ENCODE measurements at regions not wholly inside any gene's neighbourhood (a gene's known extent, or its start where the extent isn't known, plus 50 kb on each side); places are given as distances from the start of the nearest gene placed in this dataset.

DNA sequence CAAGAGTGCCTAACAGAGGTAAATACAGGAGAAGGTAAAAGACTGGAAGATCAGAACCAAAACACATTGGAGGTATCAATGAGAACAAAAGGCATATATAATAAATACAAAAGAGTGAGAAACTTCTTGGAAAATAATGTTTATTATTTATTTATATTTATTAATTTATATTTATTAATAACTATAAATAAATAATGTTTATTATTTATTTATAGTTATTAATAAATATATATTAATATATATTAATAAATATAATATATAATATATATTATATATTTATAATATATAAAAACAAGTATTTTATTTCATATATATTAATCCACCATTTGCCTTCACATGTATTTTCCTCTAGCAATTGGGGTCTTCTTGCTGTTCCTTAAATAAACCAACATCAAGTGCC lies 391.9 kb downstream of the GPATCH2 start:
- Histone ChIP-seq H3K9me3 (no peaks in the 10 kb centered on the region), H3K4me1 (no peaks in the 10 kb centered on the region), H3K36me3 (no peaks in the 10 kb centered on the region), H3K27me3 (no peaks in the 10 kb centered on the region), H3K4me3 (no peak overlapping the region), H3K27ac (no peak overlapping the region)
- DNase-seq: no peak
- intact Hi-C loops (cut with DNase I): no loop called here
- no peak for TF ChIP-seq POLR2A (IDR thresholded peaks at IDR 0.05)
- TF ChIP-seq, protein P1, sequence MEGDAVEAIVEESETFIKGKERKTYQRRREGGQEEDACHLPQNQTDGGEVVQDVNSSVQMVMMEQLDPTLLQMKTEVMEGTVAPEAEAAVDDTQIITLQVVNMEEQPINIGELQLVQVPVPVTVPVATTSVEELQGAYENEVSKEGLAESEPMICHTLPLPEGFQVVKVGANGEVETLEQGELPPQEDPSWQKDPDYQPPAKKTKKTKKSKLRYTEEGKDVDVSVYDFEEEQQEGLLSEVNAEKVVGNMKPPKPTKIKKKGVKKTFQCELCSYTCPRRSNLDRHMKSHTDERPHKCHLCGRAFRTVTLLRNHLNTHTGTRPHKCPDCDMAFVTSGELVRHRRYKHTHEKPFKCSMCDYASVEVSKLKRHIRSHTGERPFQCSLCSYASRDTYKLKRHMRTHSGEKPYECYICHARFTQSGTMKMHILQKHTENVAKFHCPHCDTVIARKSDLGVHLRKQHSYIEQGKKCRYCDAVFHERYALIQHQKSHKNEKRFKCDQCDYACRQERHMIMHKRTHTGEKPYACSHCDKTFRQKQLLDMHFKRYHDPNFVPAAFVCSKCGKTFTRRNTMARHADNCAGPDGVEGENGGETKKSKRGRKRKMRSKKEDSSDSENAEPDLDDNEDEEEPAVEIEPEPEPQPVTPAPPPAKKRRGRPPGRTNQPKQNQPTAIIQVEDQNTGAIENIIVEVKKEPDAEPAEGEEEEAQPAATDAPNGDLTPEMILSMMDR (IDR thresholded peaks at IDR 0.05): no peak

DNA sequence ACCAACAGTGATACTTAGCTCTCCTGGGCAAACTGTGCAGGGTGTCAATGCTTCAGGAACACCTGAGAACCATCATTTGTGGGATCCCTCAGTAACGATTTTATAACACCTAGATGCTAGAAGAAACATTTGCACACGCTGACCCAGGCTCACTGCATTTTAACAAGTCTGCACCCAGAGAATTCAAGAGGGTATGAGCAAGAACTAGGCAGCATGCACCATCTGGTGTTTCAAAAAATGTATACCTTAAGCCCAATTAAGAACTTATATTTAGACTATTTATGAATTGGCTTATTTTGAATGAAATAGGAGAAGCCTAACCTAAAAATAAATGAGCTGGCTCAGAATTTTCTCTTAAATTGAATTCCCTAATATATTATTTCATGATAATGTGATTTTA lies 400.5 kb downstream of the GPATCH2 start:
- no peak for TF ChIP-seq POLR2A (IDR thresholded peaks at IDR 0.05)
- TF ChIP-seq, protein P1 (IDR thresholded peaks at IDR 0.05): no peak
- H3K9me3 ChIP-seq: no peaks in the 10 kb centered on the region
- H3K27me3 ChIP-seq: no peaks in the 10 kb centered on the region
- H3K4me3 ChIP-seq: no peak overlapping the region
- H3K27ac ChIP-seq: no peak overlapping the region
- no peaks in the 10 kb centered on the region for H3K36me3 ChIP-seq
- 20 to 63% methylated on average over 2 of the region's 2 CpGs for whole genome bisulfite sequencing, 2 donors
- no peaks in the 10 kb centered on the region for H3K4me1 ChIP-seq
- intact Hi-C loops (cut with DNase I): no loop called here
- no peak for DNase-seq

DNA sequence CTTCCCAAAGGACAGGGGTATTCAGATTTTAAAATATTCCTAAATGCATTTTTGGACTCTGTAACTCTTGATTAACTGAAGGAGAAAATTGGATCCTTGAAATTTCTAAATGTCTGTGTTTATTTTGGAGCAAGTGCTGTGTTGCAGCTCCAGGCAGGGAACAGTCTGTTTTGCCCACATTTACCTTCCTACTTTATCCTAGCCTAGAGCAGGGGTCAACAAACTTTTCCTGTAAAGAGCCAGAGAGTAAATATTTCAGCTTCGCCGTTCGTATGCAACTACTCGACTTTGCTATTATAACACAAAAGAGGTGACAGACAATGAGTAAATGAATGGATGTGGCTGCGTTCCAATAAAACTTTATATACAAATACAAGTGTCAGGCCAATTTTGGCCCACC lies 402.2 kb downstream of the GPATCH2 start:
- H3K9me3 ChIP-seq: no peaks in the 10 kb centered on the region
- no peaks in the 10 kb centered on the region for H3K36me3 ChIP-seq
- no peak overlapping the region for H3K27ac ChIP-seq
- H3K27me3 ChIP-seq: no peaks in the 10 kb centered on the region
- no peak overlapping the region for H3K4me3 ChIP-seq
- DNase-seq: no peak
- intact Hi-C loops (cut with DNase I): no loop called here
- TF ChIP-seq, protein P1 (IDR thresholded peaks at IDR 0.05): no peak
- no peak for TF ChIP-seq POLR2A (IDR thresholded peaks at IDR 0.05)
- 30 to 44% methylated on average over 5 of the region's 5 CpGs for WGBS, 2 donors
- H3K4me1 ChIP-seq: no peaks in the 10 kb centered on the region

DNA sequence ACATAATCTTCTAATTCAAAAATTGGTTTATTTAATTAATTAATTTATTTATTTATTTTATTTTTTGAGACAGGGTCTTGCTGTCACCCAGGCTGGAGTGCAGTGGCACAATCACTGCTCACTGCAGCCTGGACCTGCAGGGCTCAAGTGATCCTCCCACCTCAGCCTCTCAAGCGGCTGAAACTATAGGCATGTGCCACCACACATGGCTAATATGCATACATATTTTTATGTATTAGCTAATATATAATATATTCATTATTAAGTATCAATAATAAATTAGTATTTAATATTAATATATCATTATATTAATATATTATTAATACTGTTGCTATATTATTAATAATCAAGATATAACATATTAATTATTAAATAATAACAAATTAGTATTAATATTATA lies 406.7 kb downstream of the GPATCH2 start:
- TF ChIP-seq, protein P1 (IDR thresholded peaks at IDR 0.05): no peak
- no peak for TF ChIP-seq POLR2A (IDR thresholded peaks at IDR 0.05)
- 92 to 97% methylated on average over 1 of the region's 1 CpG for WGBS, 2 donors
- no peaks in the 10 kb centered on the region for H3K27me3 ChIP-seq
- no peaks in the 10 kb centered on the region for H3K4me1 ChIP-seq
- H3K9me3 ChIP-seq: no peaks in the 10 kb centered on the region
- H3K27ac ChIP-seq: no peak overlapping the region
- H3K36me3 ChIP-seq: no peaks in the 10 kb centered on the region
- DNase-seq: no peak
- no peak overlapping the region for H3K4me3 ChIP-seq
- intact Hi-C loops (cut with DNase I): no loop called here

DNA sequence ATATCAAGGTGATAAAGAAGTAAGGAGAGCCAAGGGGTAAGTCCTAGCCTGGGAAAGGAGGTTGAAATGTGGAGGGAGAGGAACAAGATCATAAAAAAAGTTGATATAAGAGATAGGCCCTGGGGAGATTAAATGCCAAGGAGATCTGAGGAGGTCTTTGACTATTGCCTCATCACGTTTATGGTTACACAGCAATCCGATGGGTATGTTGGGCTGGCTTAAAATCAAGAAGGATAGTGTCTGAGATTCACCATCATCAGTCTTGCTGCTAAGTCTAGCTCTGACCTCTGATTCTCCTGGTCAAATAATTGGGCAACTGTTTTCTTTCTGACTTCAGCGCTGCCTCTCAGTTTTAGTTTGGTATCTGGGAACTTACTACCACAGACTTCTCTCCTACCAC lies 416.3 kb downstream of the GPATCH2 start:
- TF ChIP-seq, protein P1 (IDR thresholded peaks at IDR 0.05): no peak
- TF ChIP-seq POLR2A (IDR thresholded peaks at IDR 0.05): no peak
- H3K4me1 ChIP-seq: no peaks in the 10 kb centered on the region
- no peak overlapping the region for H3K4me3 ChIP-seq
- no peaks in the 10 kb centered on the region for H3K36me3 ChIP-seq
- intact Hi-C loops (cut with DNase I): no loop called here
- no peaks in the 10 kb centered on the region for H3K27me3 ChIP-seq
- H3K9me3 ChIP-seq: no peaks in the 10 kb centered on the region
- no peak for DNase-seq
- no peak overlapping the region for H3K27ac ChIP-seq
- WGBS, 2 donors: 59 to 78% methylated on average over 3 of the region's 3 CpGs
